Chondrocyte (in vitro differentiated cells): ENCODE measurements at regions not wholly inside any gene's neighbourhood (a gene's known extent, or its start where the extent isn't known, plus 50 kb on each side); places are given as distances from the start of the nearest gene placed in this dataset.

Experiments used
- DNase-seq: peaks from one replicate; pipeline ENCODE4 v3.0.0; 2021; ENCODE audit warnings: mixed read lengths, low spot score
- H3K27ac Mint-ChIP-seq: one replicate; pipeline ENCODE4 v1.8.0; 2021; ENCODE audit warnings: mild to moderate bottlenecking, moderate library complexity, mixed read lengths; ENCODE audit not compliant: unreplicated experiment
- H3K27me3 Mint-ChIP-seq: 2 replicates; pipeline ENCODE4 v1.8.0; 2021; ENCODE audit warnings: low read depth, mixed read lengths
- H3K36me3 Mint-ChIP-seq: 2 replicates; pipeline ENCODE4 v1.8.0; 2021; ENCODE audit warnings: low read depth, mixed read lengths
- H3K4me1 Mint-ChIP-seq: 2 replicates; pipeline ENCODE4 v1.8.0; 2021; ENCODE audit warnings: low read depth, mild to moderate bottlenecking, mixed read lengths
- H3K4me3 Mint-ChIP-seq: one replicate; pipeline ENCODE4 v1.8.0; 2021; ENCODE audit warnings: mild to moderate bottlenecking, moderate library complexity, mixed read lengths; ENCODE audit not compliant: unreplicated experiment
- H3K9me3 Mint-ChIP-seq: 2 replicates; pipeline ENCODE4 v1.8.0; 2021; ENCODE audit warnings: low read depth, mixed read lengths
- CTCF ChIP-seq: fragments of 200-600 bp; sonication (generic); IDR thresholded peaks from 2 replicates; pipeline ENCODE4 v1.5.0; 2021; ENCODE audit warnings: antibody characterized with exemption, mild to moderate bottlenecking, moderate library complexity

GRCh38 chr10:108849186-108849585 is 1074.1 kb downstream of the XPNPEP1 start:
- Mint-ChIP-seq H3K27ac (no peak overlapping the region), H3K27me3 (no peaks in the 10 kb centered on the region), H3K4me3 (no peak overlapping the region), H3K36me3 (no peaks in the 10 kb centered on the region), H3K9me3 (peaks cover 5% of the 10 kb centered on the region), H3K4me1 (no peaks in the 10 kb centered on the region)
- DNase-seq, result no peak
- no peak for TF ChIP-seq CTCF

GRCh38 chr10:108848046-108848445 is 1075.3 kb downstream of the XPNPEP1 start:
- H3K27ac Mint-ChIP-seq, result no peak overlapping the region
- no peaks in the 10 kb centered on the region for H3K36me3 Mint-ChIP-seq
- H3K27me3 Mint-ChIP-seq, result no peaks in the 10 kb centered on the region
- H3K9me3 Mint-ChIP-seq, result peaks cover 5% of the 10 kb centered on the region
- no peak overlapping the region for H3K4me3 Mint-ChIP-seq
- H3K4me1 Mint-ChIP-seq, result no peaks in the 10 kb centered on the region
- no peak for TF ChIP-seq CTCF
- DNase-seq, result no peak

GRCh38 chr10:108840944-108841343 is 1082.4 kb downstream of the XPNPEP1 start:
- Mint-ChIP-seq H3K4me3 (no peak overlapping the region), H3K4me1 (no peaks in the 10 kb centered on the region), H3K9me3 (peaks cover 5% of the 10 kb centered on the region), H3K27ac (no peak overlapping the region), H3K27me3 (no peaks in the 10 kb centered on the region), H3K36me3 (no peaks in the 10 kb centered on the region)
- no peak for DNase-seq
- TF ChIP-seq CTCF, result no peak

GRCh38 chr10:108836362-108836761 is 1086.9 kb downstream of the XPNPEP1 start:
- Mint-ChIP-seq H3K4me1 (no peaks in the 10 kb centered on the region), H3K36me3 (no peaks in the 10 kb centered on the region), H3K9me3 (no peaks in the 10 kb centered on the region), H3K4me3 (no peak overlapping the region), H3K27ac (no peak overlapping the region), H3K27me3 (no peaks in the 10 kb centered on the region)
- no peak for TF ChIP-seq CTCF
- no peak for DNase-seq

GRCh38 chr10:108822026-108822425 is 1101.3 kb downstream of the XPNPEP1 start:
- H3K27ac Mint-ChIP-seq, result no peak overlapping the region
- H3K36me3 Mint-ChIP-seq, result no peaks in the 10 kb centered on the region
- H3K9me3 Mint-ChIP-seq, result no peaks in the 10 kb centered on the region
- H3K4me1 Mint-ChIP-seq, result no peaks in the 10 kb centered on the region
- no peak overlapping the region for H3K4me3 Mint-ChIP-seq
- TF ChIP-seq CTCF, result no peak
- H3K27me3 Mint-ChIP-seq, result no peaks in the 10 kb centered on the region
- no peak for DNase-seq
